ENCODE measurements at regions not wholly inside any gene's neighbourhood (a gene's known extent, or its start where the extent isn't known, plus 50 kb on each side); places are given as distances from the start of the nearest gene placed in this dataset.
"Not testable (repeated sequence)": the region's sequence is repeated elsewhere in the genome, so short reads cannot be mapped to it uniquely, and the experiment has no call there.

GRCh38 chr14:40410708-40411107 is 978.5 kb upstream of the FBXO33 start:
- no peak for DNase-seq (ENCODE audit: low read depth in 1 of 2, low spot score in 1 of 2)

GRCh38 chr14:40402957-40403356 is 970.7 kb upstream of the FBXO33 start:
- no peak for DNase-seq (ENCODE audit: low read depth in 1 of 2, low spot score in 1 of 2)

DNA sequence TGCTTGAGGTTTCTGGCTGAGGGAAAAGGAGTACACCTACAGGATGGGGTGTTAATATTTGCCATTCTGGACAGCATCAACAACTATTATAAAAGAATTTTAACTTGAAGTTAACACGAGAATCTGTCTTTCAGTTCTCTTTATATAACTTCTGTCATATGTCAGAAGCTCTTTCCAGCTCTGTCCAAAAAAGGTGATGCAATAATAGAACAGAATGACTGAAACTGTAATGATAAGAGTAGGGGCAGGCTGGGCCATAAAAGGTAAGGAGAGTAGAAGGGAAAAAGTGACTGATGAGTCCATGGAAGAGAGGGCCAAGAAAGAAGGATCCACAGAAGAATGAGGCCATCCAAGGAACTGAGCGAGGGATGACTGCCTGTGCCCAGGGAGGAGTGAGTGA is 966.7 kb upstream of the FBXO33 start:
- DNase-seq (ENCODE audit: low read depth in 1 of 2, low spot score in 1 of 2), result no peak

DNA sequence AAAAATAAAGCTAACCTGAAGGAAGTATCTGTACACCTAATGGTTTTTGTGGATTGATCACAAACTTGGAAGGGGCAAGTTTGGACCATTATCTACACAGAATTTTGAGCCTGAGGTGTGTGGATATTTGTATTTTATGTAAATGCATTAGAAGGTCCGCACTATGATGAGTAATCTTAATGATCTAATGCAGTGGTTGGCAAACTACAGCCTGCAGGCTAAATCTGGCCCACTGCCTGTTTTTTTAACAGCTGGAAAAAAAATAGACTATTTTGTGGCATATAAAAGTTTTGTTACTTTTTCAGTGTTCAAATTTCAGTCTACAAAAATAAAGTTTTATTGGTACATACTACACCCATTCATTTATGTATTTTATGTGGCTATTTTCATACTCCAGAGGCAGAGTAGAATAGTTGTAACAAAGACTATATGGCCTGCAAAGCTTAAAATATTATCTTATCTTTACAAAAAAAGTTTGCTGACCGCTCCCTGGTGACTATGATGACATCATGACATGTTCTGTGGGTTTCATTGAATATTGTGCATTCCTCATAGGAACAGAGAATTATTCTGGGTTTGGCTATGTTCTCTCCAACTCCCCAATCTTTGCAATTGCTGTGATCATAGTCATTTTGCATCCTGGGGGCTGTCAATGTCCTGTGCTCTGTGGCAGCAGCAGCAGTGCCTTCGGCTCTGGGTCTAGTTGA is 962.6 kb upstream of the FBXO33 start:
- DNase-seq (ENCODE audit: low read depth in 1 of 2, low spot score in 1 of 2), result no peak

DNA sequence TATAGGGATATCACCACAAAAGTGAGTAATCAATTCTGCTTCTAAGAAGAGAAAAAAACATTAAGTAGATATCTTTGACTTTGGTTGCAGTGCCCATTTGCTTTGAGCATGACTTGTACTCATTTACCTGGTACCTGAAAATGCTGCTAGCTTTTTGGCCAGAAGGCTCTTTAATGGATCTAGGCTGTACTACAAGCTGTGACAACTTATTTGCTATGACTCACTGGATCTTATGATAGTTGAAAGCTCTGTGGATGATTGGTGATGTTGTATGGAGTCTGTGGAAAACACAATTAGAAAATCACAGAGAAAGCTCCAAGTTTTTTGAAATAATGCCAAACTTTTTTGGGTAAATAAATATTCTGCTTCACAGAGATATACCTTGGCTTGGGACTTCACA is 960.9 kb upstream of the FBXO33 start:
- DNase-seq (ENCODE audit: low read depth in 1 of 2, low spot score in 1 of 2), result no peak

DNA sequence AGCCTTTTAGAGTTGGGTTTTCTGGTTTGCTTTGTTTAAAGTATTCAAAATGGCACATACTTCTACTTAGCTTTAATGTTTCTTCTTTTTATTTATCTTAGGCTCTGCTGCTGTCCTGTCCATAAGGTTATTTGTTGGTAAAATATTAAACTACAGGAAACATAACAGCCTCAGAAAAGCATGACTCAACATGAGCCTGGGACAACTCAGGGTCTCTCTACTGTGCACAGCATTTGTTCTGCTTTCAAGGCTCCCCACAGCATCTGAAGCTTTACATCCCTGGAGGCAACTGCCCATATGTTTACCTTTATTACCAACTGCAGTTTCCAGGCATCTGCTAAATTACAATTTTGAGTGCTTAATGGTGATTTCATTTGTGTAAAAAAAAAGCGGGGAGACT is 954.2 kb upstream of the FBXO33 start:
- no peak for DNase-seq (ENCODE audit: low read depth in 1 of 2, low spot score in 1 of 2)

DNA sequence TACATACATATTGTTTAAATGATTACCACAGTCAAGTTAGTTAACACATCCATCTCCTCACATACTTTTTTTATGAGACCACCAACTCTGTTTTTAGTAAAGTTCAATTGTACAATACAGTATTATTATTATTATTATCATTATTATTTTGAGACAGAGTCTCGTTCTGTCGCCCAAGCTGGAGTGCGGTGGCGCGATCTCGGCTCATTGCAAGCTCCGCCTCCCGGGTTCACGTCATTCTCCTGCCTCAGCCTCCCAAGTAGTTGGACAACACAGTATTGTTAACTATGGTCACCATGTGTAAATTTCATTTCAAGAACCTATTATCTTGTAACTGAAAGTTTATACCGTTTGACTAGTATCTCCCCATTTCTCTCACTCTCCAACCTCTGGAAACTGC is 942.0 kb upstream of the FBXO33 start:
- DNase-seq (ENCODE audit: low read depth in 1 of 2, low spot score in 1 of 2), result no peak

GRCh38 chr14:40371011-40371410 is 938.8 kb upstream of the FBXO33 start:
- DNase-seq (ENCODE audit: low read depth in 1 of 2, low spot score in 1 of 2), result no peak

DNA sequence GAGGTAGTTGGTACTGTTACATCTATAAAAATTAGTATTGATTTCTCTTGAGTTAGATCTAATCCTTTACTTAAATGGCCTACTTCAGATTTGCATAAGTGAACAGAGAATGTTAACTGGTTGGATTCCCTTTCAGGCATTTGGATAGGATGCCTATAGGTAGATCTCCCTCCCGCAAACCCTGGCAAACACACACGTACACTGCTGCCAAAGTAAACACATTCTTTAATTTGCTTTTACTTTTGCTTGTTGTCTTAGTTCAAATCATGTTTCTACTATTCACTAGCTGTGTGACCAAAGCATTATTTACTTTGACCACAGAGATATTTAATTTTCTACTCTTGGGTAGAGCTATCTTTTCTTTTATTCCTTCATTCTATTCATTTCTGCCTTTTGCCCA is 936.1 kb upstream of the FBXO33 start:
- DNase-seq (ENCODE audit: low read depth in 1 of 2, low spot score in 1 of 2), result no peak

DNA sequence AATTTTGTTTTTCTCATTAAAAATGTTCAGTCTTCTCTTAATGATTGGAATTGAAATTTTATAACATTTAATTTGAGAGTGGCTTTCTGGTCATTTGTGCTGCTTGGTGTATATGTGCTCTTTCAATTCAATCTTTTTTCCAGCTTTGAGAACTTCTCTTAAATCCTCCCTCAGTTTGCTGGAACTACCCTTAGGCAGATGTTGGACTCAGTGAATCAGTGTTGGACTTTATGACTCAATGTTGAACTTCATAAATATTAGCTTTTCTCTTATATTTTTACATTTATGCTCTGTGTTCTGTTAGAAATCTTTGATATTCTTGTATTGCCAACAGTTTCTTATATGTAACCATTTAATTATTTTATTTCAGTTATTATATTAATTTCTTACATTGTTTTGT is 935.5 kb upstream of the FBXO33 start:
- DNase-seq (ENCODE audit: low read depth in 1 of 2, low spot score in 1 of 2), result no peak

DNA sequence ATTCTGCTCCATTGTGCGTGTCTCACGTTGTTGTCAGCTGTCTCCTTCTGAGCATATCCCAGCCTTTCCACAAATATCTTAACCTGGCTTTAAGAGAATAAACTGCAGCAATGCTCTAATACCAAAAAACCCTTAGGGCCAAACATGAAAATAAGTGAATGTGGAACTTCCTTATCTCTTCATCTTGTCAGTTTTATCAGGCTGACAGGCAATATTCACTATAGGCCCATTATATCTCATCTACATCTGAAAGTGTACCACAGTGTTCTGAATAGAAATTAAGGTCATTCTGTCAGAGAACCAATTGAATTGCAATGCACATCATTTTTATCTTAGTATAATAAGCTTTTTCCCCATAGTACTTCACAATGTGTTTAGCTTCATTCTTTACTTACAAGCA is 933.1 kb upstream of the FBXO33 start:
- no peak for DNase-seq (ENCODE audit: low read depth in 1 of 2, low spot score in 1 of 2)

DNA sequence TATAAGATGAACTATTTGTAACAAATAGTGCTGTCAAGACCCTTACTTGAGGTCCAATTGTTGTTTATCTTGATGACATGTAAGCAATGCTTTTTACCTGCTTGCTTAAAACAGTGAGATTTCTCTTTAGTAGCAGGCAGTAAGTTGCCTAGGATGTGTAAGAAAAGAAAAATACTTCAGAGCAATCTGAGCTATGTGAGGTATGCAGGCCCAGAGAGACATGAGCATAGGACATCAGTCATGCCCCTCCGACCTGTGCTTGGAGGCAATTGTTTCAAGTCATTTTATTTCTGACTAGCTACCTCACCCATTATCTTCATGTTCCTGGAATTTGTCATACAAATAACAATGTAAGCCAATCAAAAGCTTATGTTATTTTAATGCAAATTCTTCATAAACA is 930.6 kb upstream of the FBXO33 start:
- DNase-seq (ENCODE audit: low read depth in 1 of 2, low spot score in 1 of 2), result no peak

- DNase-seq (ENCODE audit: low read depth in 1 of 2, low spot score in 1 of 2), result no peak
Measured at GRCh38 chr14:40354754-40355153, 922.5 kb upstream of the FBXO33 start.

- not testable (repeated sequence) for DNase-seq (ENCODE audit: low read depth in 1 of 2, low spot score in 1 of 2)
Measured at GRCh38 chr14:40348104-40348503, 915.9 kb upstream of the FBXO33 start.

- no peak for DNase-seq (ENCODE audit: low read depth in 1 of 2, low spot score in 1 of 2)
Measured at GRCh38 chr14:40347675-40348074, 915.4 kb upstream of the FBXO33 start.

DNA sequence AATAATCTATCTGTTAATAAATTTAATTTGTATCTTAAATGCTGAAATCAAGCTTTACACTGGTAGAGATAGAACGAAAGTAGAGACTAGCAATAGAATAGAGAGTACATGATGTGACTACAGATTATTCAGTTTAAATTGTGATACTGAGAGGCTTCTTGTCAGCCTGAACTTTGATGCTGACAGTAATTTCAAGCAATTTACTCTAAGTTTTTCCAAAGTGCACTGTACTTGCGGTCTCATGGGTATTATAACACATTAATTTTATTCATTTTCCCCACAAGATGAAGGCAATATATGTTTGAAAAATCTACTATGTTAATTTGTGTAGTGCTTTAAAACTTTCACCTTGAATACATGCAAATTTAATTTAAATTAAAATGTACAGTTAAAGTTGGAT is 914.0 kb upstream of the FBXO33 start:
- no peak for DNase-seq (ENCODE audit: low read depth in 1 of 2, low spot score in 1 of 2)

DNA sequence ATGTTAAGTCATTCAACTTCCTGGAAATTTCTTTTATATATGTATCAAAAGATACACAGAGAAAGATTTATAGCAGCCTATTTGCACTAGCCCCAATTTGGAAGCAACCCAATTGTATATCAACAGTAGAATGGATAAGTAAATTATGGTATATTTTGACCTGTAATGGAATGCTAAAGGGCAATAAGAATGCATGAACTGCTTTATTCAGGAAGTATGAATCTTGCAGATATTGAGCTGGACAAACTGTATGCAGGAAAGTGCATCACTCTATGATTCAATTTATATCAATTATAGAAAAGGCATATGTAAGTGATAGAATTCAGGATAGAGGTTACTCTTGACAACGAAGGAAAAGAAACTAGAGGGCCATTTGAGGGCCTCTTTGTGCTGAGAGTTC is 913.1 kb upstream of the FBXO33 start:
- DNase-seq (ENCODE audit: low read depth in 1 of 2, low spot score in 1 of 2), result no peak

- DNase-seq (ENCODE audit: low read depth in 1 of 2, low spot score in 1 of 2), result no peak
Measured at GRCh38 chr14:40340708-40341107, 908.5 kb upstream of the FBXO33 start.

DNA sequence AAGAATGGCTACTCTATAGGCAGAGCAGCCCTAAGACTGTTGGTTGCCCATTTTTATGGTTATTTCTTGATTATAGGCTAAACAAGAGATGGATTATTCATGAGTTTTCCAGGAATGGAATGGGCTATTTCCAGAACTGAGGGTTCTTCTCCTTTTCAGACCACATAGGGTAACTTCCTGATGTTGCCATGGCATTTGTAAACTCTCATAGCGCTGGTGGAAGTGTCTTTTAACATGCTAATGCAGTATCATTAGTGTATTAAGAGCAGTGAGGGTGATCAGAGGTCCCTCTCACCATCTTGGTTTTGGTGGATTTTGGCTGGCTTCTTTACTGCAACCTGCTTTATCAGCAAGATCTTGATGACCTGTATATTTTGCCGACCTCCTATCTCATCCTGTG is 904.6 kb upstream of the FBXO33 start:
- no peak for DNase-seq (ENCODE audit: low read depth in 1 of 2, low spot score in 1 of 2)

DNA sequence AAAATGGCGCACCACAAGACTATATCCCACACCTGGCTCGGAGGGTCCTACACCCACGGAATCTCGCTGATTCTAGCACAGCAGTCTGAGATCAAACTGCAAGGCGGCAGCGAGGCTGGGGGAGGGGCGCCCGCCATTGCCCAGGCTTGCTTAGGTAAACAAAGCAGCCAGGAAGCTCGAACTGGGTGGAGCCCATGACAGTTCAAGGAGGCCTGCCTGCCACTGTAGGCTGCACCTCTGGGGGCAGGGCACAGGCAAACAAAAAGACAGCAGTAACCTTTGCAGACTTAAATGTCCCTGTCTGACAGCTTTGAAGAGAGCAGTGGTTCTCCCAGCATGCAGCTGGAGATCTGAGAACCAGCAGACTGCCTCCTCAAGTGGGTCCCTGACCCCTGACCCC is 894.3 kb upstream of the FBXO33 start:
- DNase-seq (ENCODE audit: low read depth in 1 of 2, low spot score in 1 of 2), result not testable (repeated sequence)

- no peak for DNase-seq (ENCODE audit: low read depth in 1 of 2, low spot score in 1 of 2)
Measured at GRCh38 chr14:40318211-40318719, 886.0 kb upstream of the FBXO33 start.

- no peak for DNase-seq (ENCODE audit: low read depth in 1 of 2, low spot score in 1 of 2)
Measured at GRCh38 chr14:40317690-40318089, 885.5 kb upstream of the FBXO33 start.

DNA sequence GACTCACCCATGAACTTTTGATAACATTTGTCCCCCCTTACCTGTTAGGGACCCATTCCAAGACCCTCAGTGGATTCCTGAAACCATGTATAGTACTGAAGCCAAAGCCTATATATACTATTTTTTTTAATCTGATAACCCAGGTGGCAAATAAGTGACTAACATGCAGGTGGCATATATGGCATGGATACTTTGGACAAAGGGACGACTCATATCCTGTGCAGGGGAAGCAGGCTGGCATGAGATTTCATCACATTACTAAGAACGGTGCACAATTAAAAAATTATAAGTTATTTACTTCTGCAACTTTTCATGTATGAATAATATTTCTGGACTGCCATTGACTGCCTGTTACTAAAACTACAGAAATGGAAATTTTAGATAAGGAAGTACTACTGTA is 880.1 kb upstream of the FBXO33 start:
- no peak for DNase-seq (ENCODE audit: low read depth in 1 of 2, low spot score in 1 of 2)

All from activated CD4-positive, alpha-beta T cell treated with anti-CD3 and anti-CD28 coated beads, Interleukin-2, amount 50 U/mL, for 24 hours (primary cell).